RCC 7860 (cell line): ENCODE measurements at regions not wholly inside any gene's neighbourhood (a gene's known extent, or its start where the extent isn't known, plus 50 kb on each side); places are given as distances from the start of the nearest gene placed in this dataset.

Experiments
- DNase-seq: peaks from one replicate; pipeline ENCODE4 v3.0.0-alpha.2; 2015; ENCODE audit warnings: low spot score
- FAIRE-seq: peaks from 2 replicates; lab custom pipeline; 2012; peaks lifted over from hg19 to GRCh38; lab: Jason Lieb, UNC

- FAIRE-seq, result no peak
- no peak for DNase-seq
Observed at GRCh38 chr11:15757048-15757698, 599.2 kb downstream of the SOX6 start.

DNA sequence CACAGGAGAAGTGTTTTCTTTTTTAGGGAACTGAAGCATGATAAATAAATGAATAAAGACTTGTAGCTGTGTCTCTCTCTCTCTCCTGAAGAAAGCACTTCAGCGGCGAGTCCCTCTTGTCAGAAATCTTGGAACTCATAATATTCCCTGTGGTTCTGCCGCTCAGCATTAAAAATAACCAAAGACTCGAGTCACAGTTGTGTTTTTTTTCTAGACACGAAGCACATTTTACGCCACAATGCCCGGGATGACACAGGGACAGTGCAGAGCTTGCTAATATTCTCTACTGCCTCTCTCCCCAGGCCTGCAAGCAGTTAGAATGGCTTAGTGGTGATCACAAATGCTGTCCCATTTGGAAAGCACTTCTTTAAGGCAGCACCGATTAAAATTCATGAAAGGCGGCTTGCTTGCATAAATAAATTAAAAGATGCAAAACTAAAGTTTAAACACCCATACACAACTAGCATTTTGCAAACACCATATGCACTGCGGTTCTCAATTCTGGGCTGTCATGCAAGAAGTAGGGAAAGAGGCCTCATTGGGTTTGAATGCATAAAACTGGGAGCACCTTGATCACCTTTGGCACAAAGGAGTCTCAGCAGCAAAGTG lies 597.4 kb downstream of the SOX6 start:
- DNase-seq, result no peak
- no peak for FAIRE-seq

- no peak for DNase-seq
- no peak for FAIRE-seq
Observed at GRCh38 chr11:15761235-15761634, 595.1 kb downstream of the SOX6 start.

DNA sequence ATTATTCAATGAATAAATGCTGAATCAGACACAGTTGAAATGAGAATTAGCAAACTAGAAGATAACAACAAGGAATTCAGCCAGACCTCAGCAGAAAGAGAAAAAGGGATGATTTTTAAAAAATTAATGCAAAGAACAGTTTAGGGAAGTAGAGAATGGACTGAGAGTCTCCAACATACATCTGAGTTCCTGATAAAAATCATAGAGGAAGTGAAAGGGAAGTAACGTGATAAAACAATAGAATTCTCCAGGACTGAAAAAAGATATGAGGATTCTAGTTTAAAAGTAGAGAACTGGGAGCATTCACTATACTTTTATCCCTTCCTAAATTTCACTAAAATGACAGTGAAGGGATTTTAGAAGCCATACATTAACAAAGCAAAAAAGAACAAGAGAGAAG lies 592.0 kb downstream of the SOX6 start:
- DNase-seq (no peak), FAIRE-seq (no peak)

GRCh38 chr11:15764948-15765347 lies 591.4 kb downstream of the SOX6 start:
- FAIRE-seq, result no peak
- DNase-seq, result no peak

DNA sequence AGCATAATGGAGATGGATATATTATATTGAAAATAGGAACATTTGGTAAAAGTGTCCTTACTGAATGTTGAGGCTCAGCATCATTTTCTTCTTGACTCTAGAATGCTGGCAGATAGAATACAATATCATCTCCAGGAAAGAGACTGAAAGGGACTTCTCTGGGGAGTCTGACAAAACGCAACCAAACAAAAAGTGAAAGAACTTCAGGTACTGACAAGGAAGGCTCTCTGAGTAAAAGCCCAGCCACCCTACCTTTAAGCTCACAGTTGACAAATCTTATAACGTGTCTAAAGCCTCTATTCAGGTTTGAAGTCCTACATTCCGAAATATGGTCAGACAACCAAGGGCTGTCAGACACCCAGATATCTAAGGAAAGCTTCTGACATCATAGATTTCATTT lies 590.8 kb downstream of the SOX6 start:
- FAIRE-seq (no peak), DNase-seq (no peak)

DNA sequence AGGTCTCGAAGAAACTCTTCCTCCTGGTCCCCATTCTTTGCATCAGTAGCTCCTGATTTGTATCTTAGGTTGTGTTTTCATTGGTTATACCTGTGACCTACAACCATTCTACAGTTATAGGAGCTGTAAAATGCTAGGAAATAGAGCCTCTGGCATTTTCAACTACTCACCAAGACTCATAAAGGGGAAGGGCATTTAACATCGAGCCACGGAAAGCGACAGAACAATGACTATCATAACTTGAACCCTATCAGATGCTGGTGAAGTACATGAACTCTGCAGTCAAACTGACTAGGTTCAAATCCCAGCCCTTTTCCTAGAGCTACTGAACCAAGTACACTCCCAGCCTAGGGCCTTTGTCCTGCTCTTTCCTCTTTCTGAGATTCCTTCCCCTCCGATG lies 588.0 kb downstream of the SOX6 start:
- no peak for FAIRE-seq

GRCh38 chr11:15769203-15769602 lies 587.1 kb downstream of the SOX6 start:
- no peak for FAIRE-seq
- no peak for DNase-seq

More for the DNA sequence above, 588.0 kb downstream of the SOX6 start:
- DNase-seq, result no peak

DNA sequence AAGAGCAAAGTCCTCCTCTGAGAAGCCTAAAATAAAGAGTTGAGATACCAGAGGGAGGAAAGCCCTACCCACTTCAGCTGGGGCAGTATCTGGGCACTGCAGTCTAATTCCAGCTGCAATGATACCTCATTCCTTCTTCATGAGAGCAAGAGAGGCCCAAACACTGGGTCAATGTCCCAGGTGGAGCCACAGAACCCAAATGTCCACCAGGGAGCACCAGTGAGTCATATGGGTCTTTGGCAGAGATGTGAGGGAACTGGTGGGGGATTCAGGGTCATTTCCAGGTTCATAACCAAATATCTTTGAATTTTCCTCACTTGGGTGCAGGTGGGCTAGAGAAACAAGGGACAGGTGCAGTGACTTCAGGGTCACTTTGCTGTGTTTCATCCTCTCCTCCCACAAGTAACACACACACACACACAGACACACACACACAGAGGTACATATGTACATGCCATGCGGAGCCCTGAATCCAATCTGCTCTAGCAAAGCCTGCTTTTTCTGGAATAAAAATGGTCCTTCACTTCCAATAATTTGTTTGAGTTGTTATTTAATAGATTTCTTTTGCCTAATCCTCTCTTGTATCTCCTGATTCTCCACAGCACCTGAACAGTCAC lies 585.4 kb downstream of the SOX6 start:
- no peak for FAIRE-seq
- DNase-seq, result no peak

GRCh38 chr11:15772547-15772946 lies 583.8 kb downstream of the SOX6 start:
- FAIRE-seq, result no peak
- DNase-seq, result no peak

GRCh38 chr11:15772981-15773380 lies 583.4 kb downstream of the SOX6 start:
- DNase-seq (no peak), FAIRE-seq (no peak)

GRCh38 chr11:15773476-15774387 lies 582.6 kb downstream of the SOX6 start:
- no peak for FAIRE-seq

GRCh38 chr11:15774388-15774939 lies 581.9 kb downstream of the SOX6 start:
- DNase-seq (no peak), FAIRE-seq (no peak)

More at GRCh38 chr11:15773476-15774387, 582.6 kb downstream of the SOX6 start:
- DNase-seq, result no peak

- no peak for DNase-seq
- no peak for FAIRE-seq
Observed at GRCh38 chr11:15775015-15775541, 581.3 kb downstream of the SOX6 start.

DNA sequence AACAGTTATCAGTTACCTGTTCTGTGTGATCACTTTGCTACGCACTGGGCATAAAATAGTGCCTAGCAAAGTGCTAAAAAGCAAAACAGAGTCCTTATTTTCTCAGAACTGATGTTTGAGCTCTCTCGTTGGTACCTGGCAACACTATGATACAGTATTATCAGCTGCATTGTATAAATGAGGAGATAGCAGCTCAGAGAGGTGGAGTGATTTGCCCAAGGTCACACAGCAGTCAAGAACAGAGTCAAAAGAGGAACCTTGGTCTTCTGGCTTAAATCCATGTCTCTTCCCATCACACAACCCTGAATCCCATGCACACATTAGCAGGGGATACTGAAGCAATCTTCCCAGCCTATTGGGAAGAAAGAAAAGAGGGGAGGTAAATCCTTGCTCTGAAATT lies 580.5 kb downstream of the SOX6 start:
- FAIRE-seq, result no peak

DNA sequence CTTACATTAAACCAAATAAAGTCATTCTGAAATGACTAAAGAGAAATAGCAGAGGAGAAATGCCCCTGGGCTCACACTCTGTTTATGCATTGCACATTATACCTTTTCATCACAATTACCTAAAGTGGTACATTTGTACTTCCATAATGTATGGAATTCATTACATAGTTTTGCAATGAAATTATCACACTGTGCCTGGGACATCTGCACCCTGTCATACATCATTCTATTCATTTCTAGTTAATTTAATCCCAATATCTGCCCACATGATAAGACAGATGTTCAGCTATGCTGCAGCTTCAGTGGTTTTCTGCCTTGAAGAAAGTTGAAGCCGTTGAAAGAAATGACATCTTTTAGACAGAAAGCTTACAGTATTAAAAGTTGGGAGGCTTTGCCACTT lies 580.0 kb downstream of the SOX6 start:
- no peak for FAIRE-seq
- DNase-seq, result no peak

More for the DNA sequence above, 580.5 kb downstream of the SOX6 start:
- no peak for DNase-seq

- FAIRE-seq (no peak), DNase-seq (no peak)
Observed at GRCh38 chr11:15779518-15779917, 576.8 kb downstream of the SOX6 start.

DNA sequence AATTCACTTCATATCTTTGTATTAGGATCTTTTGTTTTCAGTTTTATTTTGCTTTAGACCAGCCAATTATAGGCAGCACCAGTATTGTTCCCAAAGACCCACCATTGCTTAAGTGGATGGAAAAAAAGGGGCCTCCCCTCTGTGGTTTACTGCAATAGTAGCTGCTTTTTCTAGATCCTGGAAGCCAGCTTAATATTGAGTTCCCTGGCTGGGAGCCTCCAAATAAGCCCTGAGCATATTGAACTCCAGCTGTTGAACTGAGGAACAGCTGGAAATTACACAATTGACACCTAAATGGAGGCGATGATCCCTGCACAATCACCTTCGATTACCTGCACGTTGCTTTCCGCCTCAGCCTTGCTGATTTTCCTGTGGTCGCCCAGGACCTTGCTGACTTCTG lies 576.0 kb downstream of the SOX6 start:
- no peak for DNase-seq
- no peak for FAIRE-seq

- DNase-seq, result no peak
- FAIRE-seq, result no peak
Observed at GRCh38 chr11:15780837-15781236, 575.5 kb downstream of the SOX6 start.

GRCh38 chr11:15783619-15784018 lies 572.7 kb downstream of the SOX6 start:
- FAIRE-seq (no peak), DNase-seq (no peak)
